SU-DHL-6 (cell line): ENCODE measurements at regions not wholly inside any gene's neighbourhood (a gene's known extent, or its start where the extent isn't known, plus 50 kb on each side); places are given as distances from the start of the nearest gene placed in this dataset.

Experiments used
- H2AFZ ChIP-seq: fragments of 200-600 bp; sonication (generic); 2 replicates; pipeline ENCODE4 v1.6.1; 2014; ENCODE audit warnings: low read depth, mild to moderate bottlenecking, moderate library complexity, mixed read lengths, antibody characterized with exemption, low read length; ENCODE audit not compliant: severe bottlenecking
- H3F3A ChIP-seq: fragments of 200-600 bp; shearing (Covaris generic); 2 replicates; pipeline ENCODE4 v1.6.0; 2016; ENCODE audit warnings: antibody characterized with exemption, mild to moderate bottlenecking; ENCODE audit not compliant: insufficient read depth
- H3K27ac ChIP-seq: fragments of 200-600 bp; sonication (generic); 2 replicates; pipeline ENCODE4 v1.5.1; 2016; ENCODE audit warnings: low read depth, mild to moderate bottlenecking, low read length, moderate library complexity, mixed read lengths
- H3K27me3 ChIP-seq: fragments of 200-600 bp; sonication (generic), shearing (Covaris generic); 2 replicates; pipeline ENCODE4 v1.6.0; 2014; ENCODE audit warnings: mild to moderate bottlenecking, low read length
- H3K36me3 ChIP-seq: fragments of 200-600 bp; sonication (generic); 2 replicates; pipeline ENCODE4 v1.6.1; 2014; ENCODE audit warnings: mild to moderate bottlenecking, low read length, mixed read lengths
- H3K4me2 ChIP-seq: fragments of 300-600, 200-600 bp; shearing (Covaris generic), sonication (generic); 2 replicates; pipeline ENCODE4 v1.6.0; 2014; ENCODE audit warnings: low read length, low read depth, mild to moderate bottlenecking; ENCODE audit not compliant: poor library complexity, severe bottlenecking
- H3K4me3 ChIP-seq: fragments of 200-600 bp; sonication (generic); 2 replicates; pipeline ENCODE4 v1.5.1; 2014; ENCODE audit warnings: antibody characterized with exemption, low read length, mild to moderate bottlenecking, mixed read lengths; ENCODE audit not compliant: insufficient read depth, poor library complexity, severe bottlenecking
- H3K79me2 ChIP-seq: fragments of 200-600 bp; sonication (generic); 2 replicates; pipeline ENCODE4 v1.6.1; 2014; ENCODE audit warnings: mild to moderate bottlenecking, low read length, moderate library complexity; ENCODE audit not compliant: insufficient read depth
- H3K9ac ChIP-seq: fragments of 200-600 bp; sonication (generic); 2 replicates; pipeline ENCODE4 v1.7.0; 2014; ENCODE audit warnings: mild to moderate bottlenecking, low read length
- H3K9me2 ChIP-seq: fragments of 200-600 bp; sonication (generic); replicated peaks from 2 replicates; pipeline ENCODE4 v1.6.1; 2014; ENCODE audit warnings: low read length; ENCODE audit not compliant: insufficient read depth
- H3K9me3 ChIP-seq: fragments of 200-600 bp; sonication (generic); 2 replicates; pipeline ENCODE4 v1.6.1; 2014; ENCODE audit warnings: low read length, mixed read lengths; ENCODE audit not compliant: insufficient read depth
- H4K20me1 ChIP-seq: fragments of 200-600 bp; sonication (generic); 2 replicates; pipeline ENCODE4 v1.6.1; 2014; ENCODE audit warnings: low read depth, mild to moderate bottlenecking, antibody characterized with exemption, low read length, moderate library complexity, mixed read lengths
- CTCF ChIP-seq: fragments of 200-600 bp; sonication (generic); IDR thresholded peaks from one replicate; pipeline ENCODE4 v1.5.1; 2017; ENCODE audit warnings: antibody characterized with exemption, mild to moderate bottlenecking, low read length, moderate library complexity; ENCODE audit not compliant: insufficient read depth, poor library complexity, severe bottlenecking
- EZH2phosphoT487 ChIP-seq: fragments of 200-600 bp; sonication (generic), shearing (Covaris generic); conservative IDR thresholded peaks from 2 replicates; pipeline ENCODE4 v1.6.1; 2018; ENCODE audit warnings: mild to moderate bottlenecking, antibody characterized with exemption, low read length, moderate library complexity, mixed read lengths

- H3K4me2 ChIP-seq = no peak overlapping the region
Measured at GRCh38 chr15:95277266-95277665, 1045.9 kb downstream of the MCTP2 start.

GRCh38 chr15:95278532-95279245 is 1047.3 kb downstream of the MCTP2 start:
- Histone ChIP-seq H3K4me2 (no peak overlapping the region), H3K36me3 (no peaks in the 10 kb centered on the region), H3K9me3 (no peaks in the 10 kb centered on the region), H3K27me3 (no peaks in the 10 kb centered on the region), H3K9ac (no peak overlapping the region), H3F3A (no peaks in the 10 kb centered on the region), H3K79me2 (no peaks in the 10 kb centered on the region), H4K20me1 (no peaks in the 10 kb centered on the region), H3K9me2 (no peaks in the 10 kb centered on the region), H2AFZ (no peak overlapping the region), H3K27ac (no peak overlapping the region), H3K4me3 (no peak overlapping the region)
- TF ChIP-seq CTCF (no peak), EZH2phosphoT487 (no peak)

More at GRCh38 chr15:95277266-95277665, 1045.9 kb downstream of the MCTP2 start:
- no peaks in the 10 kb centered on the region for H4K20me1 ChIP-seq
- no peaks in the 10 kb centered on the region for H3K9me2 ChIP-seq
- no peak overlapping the region for H3K4me3 ChIP-seq
- no peaks in the 10 kb centered on the region for H3K79me2 ChIP-seq
- no peaks in the 10 kb centered on the region for H3F3A ChIP-seq
- H3K27ac ChIP-seq = no peak overlapping the region
- no peaks in the 10 kb centered on the region for H3K9me3 ChIP-seq
- no peaks in the 10 kb centered on the region for H3K27me3 ChIP-seq
- TF ChIP-seq EZH2phosphoT487 (no peak), CTCF (no peak)
- no peak overlapping the region for H3K9ac ChIP-seq
- no peak overlapping the region for H2AFZ ChIP-seq
- H3K36me3 ChIP-seq = no peaks in the 10 kb centered on the region

GRCh38 chr15:95279277-95280019 is 1048.1 kb downstream of the MCTP2 start:
- Histone ChIP-seq H3K79me2 (no peaks in the 10 kb centered on the region), H3K27me3 (no peaks in the 10 kb centered on the region), H3K4me2 (no peak overlapping the region), H3K9me2 (no peaks in the 10 kb centered on the region), H3K9ac (no peak overlapping the region), H2AFZ (no peak overlapping the region), H3K27ac (no peak overlapping the region), H3K4me3 (no peak overlapping the region), H3F3A (no peaks in the 10 kb centered on the region), H4K20me1 (no peaks in the 10 kb centered on the region), H3K9me3 (no peaks in the 10 kb centered on the region), H3K36me3 (no peaks in the 10 kb centered on the region)
- TF ChIP-seq EZH2phosphoT487 = no peak
- no peak for TF ChIP-seq CTCF
